Testis (tissue), 2 donors: ENCODE measurements at regions not wholly inside any gene's neighbourhood (a gene's known extent, or its start where the extent isn't known, plus 50 kb on each side); places are given as distances from the start of the nearest gene placed in this dataset.
"Not testable (repeated sequence)": the region's sequence is repeated elsewhere in the genome, so short reads cannot be mapped to it uniquely, and the experiment has no call there.

Experiments
- POLR2A ChIP-seq: fragments of 450-650 bp; IDR thresholded peaks from one replicate; pipeline ENCODE4 v1.6.1; 2017; ENCODE audit warnings: antibody characterized with exemption, mild to moderate bottlenecking, moderate library complexity
- TF ChIP-seq, protein P1 (sequence below), 3 experiments: fragments of 450-650 bp in 2 of 3; fragments of 200-600 bp in 1 of 3; sonication (generic) in 1 of 3; IDR thresholded peaks; one replicate each; pipeline ENCODE4 v1.5.1; 2016 to 2019; ENCODE audit warnings: antibody characterized with exemption in 3 of 3, mild to moderate bottlenecking in 2 of 3, moderate library complexity in 1 of 3

DNA sequence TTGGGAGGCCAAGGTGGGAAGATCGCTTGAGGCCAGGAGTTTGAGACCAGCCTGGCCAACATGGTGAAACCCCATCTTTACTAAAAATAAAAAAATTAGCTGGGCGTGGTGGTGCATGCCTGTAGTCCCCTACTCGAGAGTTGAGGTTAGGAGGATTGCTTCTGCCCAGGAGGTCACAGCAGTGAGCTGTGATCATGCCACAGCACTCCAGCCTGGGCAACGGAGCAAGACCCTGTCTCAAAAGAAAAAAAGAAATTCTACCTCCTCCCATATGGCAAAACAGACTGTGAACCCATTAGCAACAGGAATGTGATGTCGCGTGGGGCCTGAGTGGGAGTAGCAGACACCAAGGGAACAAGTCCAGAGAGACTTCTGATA is 99.7 kb upstream of the MED13L start:
- not testable (repeated sequence) for TF ChIP-seq POLR2A
- TF ChIP-seq, protein P1, sequence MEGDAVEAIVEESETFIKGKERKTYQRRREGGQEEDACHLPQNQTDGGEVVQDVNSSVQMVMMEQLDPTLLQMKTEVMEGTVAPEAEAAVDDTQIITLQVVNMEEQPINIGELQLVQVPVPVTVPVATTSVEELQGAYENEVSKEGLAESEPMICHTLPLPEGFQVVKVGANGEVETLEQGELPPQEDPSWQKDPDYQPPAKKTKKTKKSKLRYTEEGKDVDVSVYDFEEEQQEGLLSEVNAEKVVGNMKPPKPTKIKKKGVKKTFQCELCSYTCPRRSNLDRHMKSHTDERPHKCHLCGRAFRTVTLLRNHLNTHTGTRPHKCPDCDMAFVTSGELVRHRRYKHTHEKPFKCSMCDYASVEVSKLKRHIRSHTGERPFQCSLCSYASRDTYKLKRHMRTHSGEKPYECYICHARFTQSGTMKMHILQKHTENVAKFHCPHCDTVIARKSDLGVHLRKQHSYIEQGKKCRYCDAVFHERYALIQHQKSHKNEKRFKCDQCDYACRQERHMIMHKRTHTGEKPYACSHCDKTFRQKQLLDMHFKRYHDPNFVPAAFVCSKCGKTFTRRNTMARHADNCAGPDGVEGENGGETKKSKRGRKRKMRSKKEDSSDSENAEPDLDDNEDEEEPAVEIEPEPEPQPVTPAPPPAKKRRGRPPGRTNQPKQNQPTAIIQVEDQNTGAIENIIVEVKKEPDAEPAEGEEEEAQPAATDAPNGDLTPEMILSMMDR (IDR thresholded peaks at IDR 0.05): not testable (repeated sequence)
